ENCODE measurements at regions not wholly inside any gene's neighbourhood (a gene's known extent, or its start where the extent isn't known, plus 50 kb on each side); places are given as distances from the start of the nearest gene placed in this dataset.
"Not testable (repeated sequence)": the region's sequence is repeated elsewhere in the genome, so short reads cannot be mapped to it uniquely, and the experiment has no call there.

GRCh38 chr2:38243186-38243880 is 133.7 kb downstream of the ATL2 start:
- Histone ChIP-seq H3K36me3 (ENCODE audit: insufficient read depth, low read length) (no peaks in the 10 kb centered on the region), H3K9me3 (ENCODE audit: low read depth, low read length) (no peaks in the 10 kb centered on the region), H3K27ac (no peak overlapping the region), H3K4me3 (no peak overlapping the region), H3K9ac (ENCODE audit: insufficient read length) (no peak overlapping the region)
- no peak for DNase-seq (ENCODE audit: low read depth, low spot score)
- no peak for TF ChIP-seq FOXP2 (optimal IDR thresholded peaks at IDR 0.05; ENCODE audit: control extremely low read depth, extremely low read length, insufficient read depth)
- no peak for TF ChIP-seq EZH2 (IDR thresholded peaks at IDR 0.05)
- TF ChIP-seq POLR2AphosphoS5 (IDR thresholded peaks at IDR 0.05; ENCODE audit: borderline replicate concordance, low read depth, low read length) = no peak

GRCh38 chr2:38239452-38239851 is 137.6 kb downstream of the ATL2 start:
- Histone ChIP-seq H3K36me3 (ENCODE audit: insufficient read depth, low read length) (no peaks in the 10 kb centered on the region), H3K27ac (no peak overlapping the region), H3K9me3 (ENCODE audit: low read depth, low read length) (no peaks in the 10 kb centered on the region), H3K9ac (ENCODE audit: insufficient read length) (no peak overlapping the region), H3K4me3 (no peak overlapping the region)
- DNase-seq (ENCODE audit: low read depth, low spot score) = no peak
- no peak for TF ChIP-seq FOXP2 (optimal IDR thresholded peaks at IDR 0.05; ENCODE audit: control extremely low read depth, extremely low read length, insufficient read depth)
- no peak for TF ChIP-seq POLR2AphosphoS5 (IDR thresholded peaks at IDR 0.05; ENCODE audit: borderline replicate concordance, low read depth, low read length)
- TF ChIP-seq EZH2 (IDR thresholded peaks at IDR 0.05) = no peak

- H3K9me3 ChIP-seq (ENCODE audit: low read depth, low read length); H3K36me3 ChIP-seq (ENCODE audit: insufficient read depth, low read length); H3K27ac ChIP-seq; H3K4me3 ChIP-seq; H3K9ac ChIP-seq (ENCODE audit: insufficient read length); DNase-seq (ENCODE audit: low read depth, low spot score): not testable (repeated sequence)
Observed at GRCh38 chr2:38238705-38239104, 138.4 kb downstream of the ATL2 start.

DNA sequence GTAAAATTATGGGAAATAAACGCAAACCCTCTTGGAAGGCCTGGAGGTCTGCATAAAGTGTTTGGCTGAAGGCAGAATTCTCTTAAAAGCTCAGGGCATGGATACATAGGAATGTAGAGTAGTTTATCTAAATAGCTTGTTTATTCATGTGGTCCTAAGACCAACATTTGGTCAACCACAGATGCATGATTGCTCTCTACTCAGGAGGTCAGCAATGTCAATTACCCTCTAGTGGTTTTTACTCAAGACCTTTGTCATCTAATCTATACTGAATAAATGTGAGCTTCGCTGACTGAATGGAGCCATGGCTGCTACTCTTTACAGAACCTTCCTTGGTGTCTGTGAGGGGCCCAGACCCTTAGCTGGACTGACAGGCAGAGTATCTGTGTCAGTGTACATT is 139.8 kb downstream of the ATL2 start:
- H3K4me3 ChIP-seq = no peak overlapping the region
- H3K27ac ChIP-seq = no peak overlapping the region
- no peak overlapping the region for H3K9ac ChIP-seq (ENCODE audit: insufficient read length)
- no peaks in the 10 kb centered on the region for H3K36me3 ChIP-seq (ENCODE audit: insufficient read depth, low read length)
- no peaks in the 10 kb centered on the region for H3K9me3 ChIP-seq (ENCODE audit: low read depth, low read length)
- no peak for DNase-seq (ENCODE audit: low read depth, low spot score)
- no peak for TF ChIP-seq POLR2AphosphoS5 (IDR thresholded peaks at IDR 0.05; ENCODE audit: borderline replicate concordance, low read depth, low read length)
- TF ChIP-seq FOXP2 (optimal IDR thresholded peaks at IDR 0.05; ENCODE audit: control extremely low read depth, extremely low read length, insufficient read depth) = no peak
- no peak for TF ChIP-seq EZH2 (IDR thresholded peaks at IDR 0.05)

DNA sequence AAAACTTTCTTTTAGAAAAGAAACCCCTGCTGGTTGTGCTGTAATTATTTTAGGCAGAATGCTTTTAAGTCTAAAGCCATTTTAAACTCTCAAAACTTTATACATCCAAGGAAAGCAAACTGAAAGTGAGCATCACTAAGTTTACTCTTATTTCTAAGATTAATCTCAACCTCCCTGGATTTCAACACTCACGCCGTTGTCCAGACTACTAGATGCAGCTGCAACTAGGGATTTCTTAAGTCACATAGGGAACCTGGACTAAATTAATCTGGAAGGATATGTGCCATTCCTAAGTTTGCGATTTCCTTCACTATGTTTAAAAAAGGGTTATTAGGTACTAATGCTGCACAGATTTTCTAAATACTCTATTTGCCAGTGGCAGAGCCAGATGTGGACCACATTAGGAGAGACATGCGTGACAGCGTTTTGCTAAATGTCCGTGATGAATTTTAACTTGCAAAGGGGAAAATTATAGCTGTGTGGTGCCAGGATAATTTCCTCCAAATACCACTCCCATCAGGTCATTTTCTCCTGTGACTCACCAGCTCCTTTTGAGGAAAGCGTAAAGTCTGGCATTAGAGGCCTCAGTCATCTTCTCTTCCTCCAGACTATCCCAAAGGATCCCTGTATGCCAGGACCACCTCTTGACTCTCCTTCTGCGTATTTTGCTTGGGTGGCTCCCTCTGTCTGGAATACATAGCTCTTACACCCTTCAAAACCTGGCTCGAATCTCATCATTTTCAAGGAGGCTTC is 143.7 kb downstream of the ATL2 start:
- Histone ChIP-seq H3K27ac (no peak overlapping the region), H3K9ac (ENCODE audit: insufficient read length) (no peak overlapping the region), H3K4me3 (no peak overlapping the region), H3K9me3 (ENCODE audit: low read depth, low read length) (no peaks in the 10 kb centered on the region), H3K36me3 (ENCODE audit: insufficient read depth, low read length) (no peaks in the 10 kb centered on the region)
- TF ChIP-seq FOXP2 (optimal IDR thresholded peaks at IDR 0.05; ENCODE audit: control extremely low read depth, extremely low read length, insufficient read depth) (no peak), POLR2AphosphoS5 (IDR thresholded peaks at IDR 0.05; ENCODE audit: borderline replicate concordance, low read depth, low read length) (no peak), EZH2 (IDR thresholded peaks at IDR 0.05) (no peak)
- no peak for DNase-seq (ENCODE audit: low read depth, low spot score)

DNA sequence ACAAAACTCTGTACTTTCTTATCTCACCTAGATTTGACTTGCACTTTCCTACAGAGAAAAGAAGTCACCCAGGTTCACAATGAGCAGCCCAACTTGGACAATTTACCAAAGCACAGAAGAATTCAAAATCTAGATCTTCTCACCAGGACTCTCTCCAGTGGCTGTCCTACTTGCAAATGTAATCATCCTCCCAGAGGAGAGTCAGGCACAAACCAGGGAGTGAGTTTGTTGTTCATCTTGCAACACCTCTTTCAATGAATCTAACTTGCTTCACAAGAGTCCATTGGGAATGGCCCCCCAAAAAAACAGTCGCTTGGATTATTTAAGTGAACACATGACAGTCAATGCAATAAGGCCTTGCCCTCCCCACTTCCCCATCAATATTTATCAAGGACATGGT is 144.6 kb downstream of the ATL2 start:
- DNase-seq (ENCODE audit: low read depth, low spot score) = no peak
- TF ChIP-seq EZH2 (IDR thresholded peaks at IDR 0.05) (no peak), FOXP2 (optimal IDR thresholded peaks at IDR 0.05; ENCODE audit: control extremely low read depth, extremely low read length, insufficient read depth) (no peak), POLR2AphosphoS5 (IDR thresholded peaks at IDR 0.05; ENCODE audit: borderline replicate concordance, low read depth, low read length) (no peak)
- no peak overlapping the region for H3K9ac ChIP-seq (ENCODE audit: insufficient read length)
- H3K9me3 ChIP-seq (ENCODE audit: low read depth, low read length) = no peaks in the 10 kb centered on the region
- H3K36me3 ChIP-seq (ENCODE audit: insufficient read depth, low read length) = no peaks in the 10 kb centered on the region
- no peak overlapping the region for H3K27ac ChIP-seq
- no peak overlapping the region for H3K4me3 ChIP-seq

- Histone ChIP-seq H3K27ac (no peak overlapping the region), H3K9me3 (ENCODE audit: low read depth, low read length) (no peaks in the 10 kb centered on the region), H3K36me3 (ENCODE audit: insufficient read depth, low read length) (no peaks in the 10 kb centered on the region), H3K9ac (ENCODE audit: insufficient read length) (no peak overlapping the region), H3K4me3 (no peak overlapping the region)
- no peak for DNase-seq (ENCODE audit: low read depth, low spot score)
- TF ChIP-seq FOXP2 (optimal IDR thresholded peaks at IDR 0.05; ENCODE audit: control extremely low read depth, extremely low read length, insufficient read depth) (no peak), POLR2AphosphoS5 (IDR thresholded peaks at IDR 0.05; ENCODE audit: borderline replicate concordance, low read depth, low read length) (no peak), EZH2 (IDR thresholded peaks at IDR 0.05) (no peak)
Observed at GRCh38 chr2:38230756-38231155, 146.3 kb downstream of the ATL2 start.

GRCh38 chr2:38228753-38229152 is 148.3 kb downstream of the ATL2 start:
- Histone ChIP-seq H3K36me3 (ENCODE audit: insufficient read depth, low read length) (no peaks in the 10 kb centered on the region), H3K4me3 (no peak overlapping the region), H3K27ac (no peak overlapping the region), H3K9me3 (ENCODE audit: low read depth, low read length) (no peaks in the 10 kb centered on the region), H3K9ac (ENCODE audit: insufficient read length) (no peak overlapping the region)
- DNase-seq (ENCODE audit: low read depth, low spot score) = no peak
- TF ChIP-seq FOXP2 (optimal IDR thresholded peaks at IDR 0.05; ENCODE audit: control extremely low read depth, extremely low read length, insufficient read depth) = no peak
- no peak for TF ChIP-seq POLR2AphosphoS5 (IDR thresholded peaks at IDR 0.05; ENCODE audit: borderline replicate concordance, low read depth, low read length)
- TF ChIP-seq EZH2 (IDR thresholded peaks at IDR 0.05) = no peak

Measured in SK-N-MC (cell line).